ENCODE measurements at regions not wholly inside any gene's neighbourhood (a gene's known extent, or its start where the extent isn't known, plus 50 kb on each side); places are given as distances from the start of the nearest gene placed in this dataset.
"Not testable (repeated sequence)": the region's sequence is repeated elsewhere in the genome, so short reads cannot be mapped to it uniquely, and the experiment has no call there.

GRCh38 chr20:25864326-25864962 is 167.8 kb upstream of the ZNF337 start:
- no peak for DNase-seq (ENCODE audit: low read depth)
- no peaks in the 10 kb centered on the region for H3K27me3 ChIP-seq (ENCODE audit: control insufficient read depth, insufficient read depth, low read length)
- CTCF ChIA-PET, result no interaction called here
- no peak for TF ChIP-seq CTCF (IDR thresholded peaks at IDR 0.05; ENCODE audit: insufficient read depth, low read depth, low read length)
- no peaks in the 10 kb centered on the region for H3K36me3 ChIP-seq (ENCODE audit: control insufficient read depth, insufficient read depth, low read length)
- no peak overlapping the region for H3K4me3 ChIP-seq (ENCODE audit: low read depth, low read length)
- POLR2A ChIA-PET, result no interaction called here

- ChIA-PET CTCF (no interaction called here), POLR2A (no interaction called here)
- H3K4me3 ChIP-seq (ENCODE audit: low read depth, low read length), result peak overlapping the region; percentile 35
- no peak for TF ChIP-seq CTCF (IDR thresholded peaks at IDR 0.05; ENCODE audit: insufficient read depth, low read depth, low read length)
- no peaks in the 10 kb centered on the region for H3K36me3 ChIP-seq (ENCODE audit: control insufficient read depth, insufficient read depth, low read length)
- H3K27me3 ChIP-seq (ENCODE audit: control insufficient read depth, insufficient read depth, low read length), result no peaks in the 10 kb centered on the region
- DNase-seq (ENCODE audit: low read depth), result no peak
These were observed 167.1 kb upstream of the ZNF337 start for GRCh38 chr20:25863536-25864325.

GRCh38 chr20:25862967-25863530 is 166.4 kb upstream of the ZNF337 start:
- H3K36me3 ChIP-seq (ENCODE audit: control insufficient read depth, insufficient read depth, low read length); DNase-seq (ENCODE audit: low read depth); CTCF ChIA-PET; H3K27me3 ChIP-seq (ENCODE audit: control insufficient read depth, insufficient read depth, low read length); POLR2A ChIA-PET: not testable (repeated sequence)
- H3K4me3 ChIP-seq (ENCODE audit: low read depth, low read length), result peak overlapping the region; percentile 35

GRCh38 chr20:25860531-25861150 is 164.0 kb upstream of the ZNF337 start:
- H3K36me3 ChIP-seq (ENCODE audit: control insufficient read depth, insufficient read depth, low read length), result no peaks in the 10 kb centered on the region
- DNase-seq (ENCODE audit: low read depth), result no peak
- H3K27me3 ChIP-seq (ENCODE audit: control insufficient read depth, insufficient read depth, low read length), result no peaks in the 10 kb centered on the region
- TF ChIP-seq CTCF (IDR thresholded peaks at IDR 0.05; ENCODE audit: insufficient read depth, low read depth, low read length), result no peak
- ChIA-PET CTCF (no interaction called here), POLR2A (no interaction called here)
- H3K4me3 ChIP-seq (ENCODE audit: low read depth, low read length), result no peak overlapping the region

GRCh38 chr20:25859649-25860530 is 163.2 kb upstream of the ZNF337 start:
- Histone ChIP-seq H3K27me3 (ENCODE audit: control insufficient read depth, insufficient read depth, low read length) (no peaks in the 10 kb centered on the region), H3K4me3 (ENCODE audit: low read depth, low read length) (no peak overlapping the region), H3K36me3 (ENCODE audit: control insufficient read depth, insufficient read depth, low read length) (no peaks in the 10 kb centered on the region)
- ChIA-PET CTCF (no interaction called here), POLR2A (no interaction called here)
- DNase-seq (ENCODE audit: low read depth), result no peak
- no peak for TF ChIP-seq CTCF (IDR thresholded peaks at IDR 0.05; ENCODE audit: insufficient read depth, low read depth, low read length)
